Left renal pelvis (tissue), 4 donors: ENCODE measurements at regions not wholly inside any gene's neighbourhood (a gene's known extent, or its start where the extent isn't known, plus 50 kb on each side); places are given as distances from the start of the nearest gene placed in this dataset.
"Not testable (repeated sequence)": the region's sequence is repeated elsewhere in the genome, so short reads cannot be mapped to it uniquely, and the experiment has no call there.

Source experiments
- DNase-seq, 4 donors: peaks; one replicate each; pipeline ENCODE4 v3.0.0-alpha.2; 2013; ENCODE audit warnings: low read depth in 4 of 4, low spot score in 3 of 4

DNA sequence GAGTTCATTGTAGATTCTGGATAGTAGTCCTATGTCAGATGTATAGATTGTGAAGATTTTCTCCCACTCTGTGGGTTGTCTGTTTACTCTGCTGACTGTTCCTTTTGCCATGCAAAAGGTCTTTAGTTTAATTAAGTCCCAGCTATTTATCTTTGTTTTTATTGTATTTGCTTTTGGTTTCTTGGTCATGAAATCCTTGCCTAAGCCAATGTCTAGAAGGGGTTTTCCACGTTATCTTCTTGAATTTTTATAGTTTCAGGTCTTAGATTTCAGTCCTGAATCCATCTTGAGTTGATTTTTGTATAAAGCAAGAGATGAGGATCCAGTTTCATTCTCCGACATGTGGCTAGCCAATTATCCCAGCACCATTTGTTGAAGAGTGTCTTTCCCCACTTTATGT, 262.1 kb upstream of the TMC3 start:
- DNase-seq: not testable (repeated sequence)

DNA sequence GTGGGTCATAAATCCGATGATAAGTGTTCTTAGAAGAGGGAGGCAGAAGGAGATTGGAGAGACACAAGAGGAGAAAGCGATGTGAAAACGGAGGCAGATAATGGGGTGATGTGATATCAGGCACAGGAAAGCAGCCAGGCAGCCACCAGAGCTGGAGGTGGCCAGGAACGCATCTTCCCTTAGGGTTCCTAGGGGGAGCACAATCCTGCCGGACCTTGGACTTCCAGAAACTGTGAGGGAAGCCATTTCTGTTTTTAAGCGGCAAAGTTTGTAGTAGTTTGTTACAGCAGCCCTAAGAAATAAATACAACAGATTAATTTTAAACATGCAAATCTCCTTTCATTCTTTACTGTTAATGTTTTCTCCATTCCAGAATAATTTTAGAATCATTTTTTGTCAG, 259.9 kb upstream of the TMC3 start:
- no peak for DNase-seq

DNA sequence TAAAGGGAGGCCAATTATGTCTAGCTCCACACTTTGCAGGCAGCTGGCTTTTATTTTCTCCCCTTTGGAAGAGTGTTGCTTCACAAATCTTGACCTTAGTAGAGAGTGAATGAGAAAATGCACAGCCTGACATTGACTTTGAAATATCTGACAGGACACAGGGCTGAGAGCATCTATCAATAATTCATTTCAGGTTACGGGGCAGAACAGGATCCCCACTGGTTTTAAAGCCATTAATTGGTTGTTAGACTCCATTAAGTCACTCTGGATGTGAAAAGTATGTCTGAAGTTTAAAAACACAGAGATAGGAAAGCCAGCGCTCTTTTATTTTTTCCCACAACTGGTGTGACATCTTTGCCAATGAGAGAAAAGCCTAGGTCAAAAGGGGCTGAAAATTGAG, 251.9 kb upstream of the TMC3 start:
- no peak for DNase-seq

DNA sequence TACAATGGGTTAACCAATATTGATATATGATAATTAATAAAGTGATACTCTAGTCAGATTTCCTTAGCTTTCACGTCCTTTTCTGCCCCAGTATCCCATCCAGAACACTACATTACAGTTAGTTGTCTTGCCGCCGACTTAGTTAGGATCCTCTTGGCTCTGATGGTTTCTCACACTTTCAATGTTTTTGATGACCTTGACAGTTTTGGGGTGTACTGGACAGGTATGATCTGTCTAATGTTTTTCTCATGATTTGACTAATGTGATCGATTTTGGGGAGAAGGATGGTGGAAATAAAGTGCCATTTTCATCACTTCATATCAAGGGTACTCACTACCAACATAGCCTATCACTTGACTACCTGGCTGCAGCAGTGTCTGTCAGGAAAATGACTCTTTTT, 245.0 kb upstream of the TMC3 start:
- no peak for DNase-seq

DNA sequence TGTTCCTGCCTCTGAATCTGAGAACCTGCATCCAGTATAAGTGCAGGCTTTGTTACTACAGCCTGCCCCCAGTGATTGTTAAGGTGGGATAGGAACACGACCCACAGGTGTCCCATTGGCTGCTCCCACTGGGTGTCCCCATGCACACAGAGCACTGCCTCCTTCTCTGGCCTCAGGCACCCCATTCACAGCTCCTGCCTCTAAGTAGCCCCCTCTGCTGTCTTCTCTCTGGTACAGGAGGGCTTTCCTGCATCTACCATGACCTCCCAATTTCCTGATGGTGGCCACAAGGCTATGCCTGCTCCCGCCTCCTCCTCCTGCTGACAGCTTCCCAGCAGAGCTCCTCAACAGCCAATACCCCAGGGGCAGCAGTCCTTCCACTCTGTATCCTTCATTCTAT, 238.6 kb upstream of the TMC3 start:
- DNase-seq: no peak

DNA sequence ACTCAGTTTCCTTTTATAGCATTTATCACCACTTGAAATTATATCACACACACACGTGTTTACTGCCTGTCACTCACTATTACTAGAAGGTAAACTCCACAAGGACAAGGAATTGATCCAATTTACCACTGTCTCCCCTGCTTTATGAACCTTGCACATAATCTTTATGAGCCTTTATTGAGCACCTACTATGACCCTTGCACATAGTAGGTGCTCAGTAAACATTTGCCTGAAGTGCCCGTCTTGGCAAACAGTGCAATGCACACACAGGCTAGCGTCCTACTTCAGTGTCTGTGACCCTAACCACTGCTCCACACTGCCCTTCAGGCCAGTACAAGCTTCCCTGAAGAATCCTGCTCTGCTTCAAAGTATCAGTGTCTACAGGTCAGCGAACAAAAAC, 237.7 kb upstream of the TMC3 start:
- no peak for DNase-seq

DNA sequence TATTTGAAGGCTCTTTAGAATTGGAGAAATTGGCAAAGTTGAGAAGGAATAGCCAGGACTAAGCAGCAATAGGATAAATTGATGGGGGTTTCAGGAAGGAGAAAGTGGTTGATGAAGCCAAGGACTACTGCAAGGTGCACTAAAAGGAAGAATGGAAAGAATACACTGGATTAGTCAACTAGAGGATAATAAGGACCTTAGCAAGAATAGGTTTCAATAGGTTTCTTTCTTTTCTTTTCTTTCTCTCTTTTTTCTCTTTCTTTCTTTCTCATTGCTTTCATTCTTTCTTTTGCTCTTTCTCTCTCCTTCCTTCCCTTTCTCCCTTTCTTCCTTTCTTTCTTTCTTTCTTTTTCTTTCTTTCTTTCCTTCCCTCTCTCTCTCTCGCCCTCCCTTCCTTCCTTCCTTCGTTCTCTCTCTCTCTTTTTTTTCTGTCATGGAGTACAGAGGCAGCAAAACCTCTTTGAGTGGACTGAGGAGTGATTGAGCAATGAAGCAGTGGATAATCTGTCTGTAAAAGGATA, 234.4 kb upstream of the TMC3 start:
- no peak for DNase-seq

DNA sequence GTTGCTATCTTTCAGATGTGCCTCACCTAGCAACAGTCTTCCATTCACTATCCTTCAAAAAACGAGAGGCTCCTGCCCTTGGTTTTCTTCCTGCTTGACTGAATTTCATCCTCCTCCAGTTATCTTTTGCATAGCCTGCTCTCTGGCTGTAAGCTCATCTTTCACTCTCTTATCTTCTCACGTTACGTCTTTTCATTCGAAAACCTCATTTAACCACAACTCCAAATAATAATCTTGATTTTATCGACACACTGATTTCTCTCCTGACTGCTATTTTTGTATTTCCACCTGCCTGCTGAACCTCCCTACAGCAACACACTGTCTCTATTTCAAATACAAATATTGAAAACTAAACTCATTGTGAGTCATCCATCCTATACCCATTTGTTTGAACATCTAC, 230.7 kb upstream of the TMC3 start:
- DNase-seq: no peak

DNA sequence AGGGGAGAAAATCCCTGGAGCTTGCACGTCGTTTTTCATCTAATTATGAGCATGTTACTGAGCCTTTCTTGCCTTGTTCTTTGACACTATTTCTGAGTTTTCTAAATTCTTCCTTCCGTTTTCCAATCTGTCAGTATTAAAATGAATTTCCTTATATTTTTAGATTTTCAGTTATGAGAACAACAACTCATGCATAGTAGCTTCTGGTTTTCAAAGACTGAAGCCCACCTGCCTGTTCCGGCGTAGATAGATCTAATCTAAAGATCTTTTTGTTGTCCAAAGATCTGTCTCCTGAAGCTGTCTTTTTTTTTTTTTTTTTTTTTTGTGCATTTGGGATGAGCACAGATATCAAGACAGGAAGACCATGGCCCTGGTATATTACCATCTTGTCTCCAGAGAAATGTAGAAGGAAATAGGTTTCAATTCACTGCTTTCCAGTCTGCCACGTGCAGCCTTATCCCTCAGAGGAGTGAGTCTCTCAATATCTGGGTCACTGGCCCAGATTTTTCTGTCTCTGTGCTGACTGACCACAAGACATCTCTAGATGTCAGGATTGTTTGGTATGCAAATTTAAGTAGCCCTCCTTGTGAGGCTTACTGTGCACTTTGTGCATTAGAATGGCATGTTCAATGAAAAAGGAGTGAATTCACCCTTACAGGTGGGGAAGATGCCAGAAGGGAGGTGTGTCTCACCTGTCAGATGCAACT, 222.3 kb upstream of the TMC3 start:
- DNase-seq: no peak

DNA sequence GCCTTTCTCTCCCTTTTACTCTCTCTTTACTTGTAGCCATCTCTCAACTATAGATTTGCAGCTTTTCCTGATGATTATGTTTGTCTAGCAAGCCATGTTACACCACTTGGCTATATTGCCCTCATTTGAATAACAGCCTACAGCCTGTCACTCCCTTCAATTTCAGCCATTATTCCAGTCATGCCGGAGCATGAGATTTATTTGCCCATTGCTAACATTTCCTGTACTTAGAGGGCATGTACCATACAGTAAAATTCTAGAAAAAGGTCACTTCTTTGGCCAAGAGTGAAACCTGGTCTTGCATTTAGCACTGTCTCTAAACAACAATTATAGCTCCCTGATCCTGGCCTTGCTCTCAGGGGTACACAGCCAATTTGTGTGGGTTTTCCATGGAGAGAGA, 221.7 kb upstream of the TMC3 start:
- no peak for DNase-seq

DNA sequence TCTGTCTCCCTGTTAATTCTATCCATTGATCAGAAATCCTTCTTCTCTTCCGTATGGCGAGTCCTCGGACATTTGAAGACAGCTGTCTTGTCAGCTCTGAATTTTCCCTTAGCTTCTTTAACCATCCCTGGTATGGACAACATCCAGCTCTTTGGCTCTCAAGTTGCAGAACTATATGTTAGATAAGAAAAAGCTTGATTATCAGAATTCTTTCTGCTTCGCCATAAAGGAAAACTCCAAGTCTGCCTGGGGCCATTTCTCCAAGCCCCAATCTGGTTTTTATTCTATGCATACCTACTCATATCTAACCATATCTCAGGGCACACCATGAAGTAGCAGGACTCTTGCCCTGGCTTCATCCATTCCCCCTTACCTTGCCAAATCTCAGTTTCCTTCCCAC, 215.7 kb upstream of the TMC3 start:
- no peak for DNase-seq

DNA sequence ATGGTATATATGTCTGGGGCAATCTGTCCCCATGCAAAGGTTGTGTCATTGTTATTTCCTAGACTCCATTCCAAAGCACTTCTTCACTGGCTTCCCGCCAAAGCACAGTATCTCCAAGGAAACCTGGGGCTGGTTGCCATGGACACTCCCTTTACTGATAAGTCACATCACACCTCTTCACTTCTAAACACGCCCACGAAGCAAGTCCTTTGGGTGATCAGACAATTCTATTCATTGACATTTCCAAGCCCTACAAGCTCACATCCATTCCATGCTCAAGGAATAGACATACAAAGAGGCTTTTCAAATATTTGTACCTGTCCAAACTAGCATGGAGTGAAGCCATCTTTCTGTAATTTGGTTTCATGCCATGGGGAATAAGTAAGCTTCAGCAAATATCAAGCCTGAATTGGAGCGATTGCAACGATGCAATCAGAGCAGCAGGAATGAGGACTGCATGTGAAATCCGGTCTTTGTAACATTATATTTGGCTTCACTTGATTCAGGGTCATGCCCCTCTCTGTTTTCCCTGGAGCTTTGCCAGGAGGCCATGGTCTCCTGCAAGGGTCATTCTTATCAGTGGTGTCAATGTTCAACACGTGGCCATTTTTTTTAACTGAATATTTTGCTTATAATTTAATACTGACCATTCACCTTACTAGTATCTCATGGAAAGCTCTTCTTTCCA, 201.6 kb upstream of the TMC3 start:
- no peak for DNase-seq

DNA sequence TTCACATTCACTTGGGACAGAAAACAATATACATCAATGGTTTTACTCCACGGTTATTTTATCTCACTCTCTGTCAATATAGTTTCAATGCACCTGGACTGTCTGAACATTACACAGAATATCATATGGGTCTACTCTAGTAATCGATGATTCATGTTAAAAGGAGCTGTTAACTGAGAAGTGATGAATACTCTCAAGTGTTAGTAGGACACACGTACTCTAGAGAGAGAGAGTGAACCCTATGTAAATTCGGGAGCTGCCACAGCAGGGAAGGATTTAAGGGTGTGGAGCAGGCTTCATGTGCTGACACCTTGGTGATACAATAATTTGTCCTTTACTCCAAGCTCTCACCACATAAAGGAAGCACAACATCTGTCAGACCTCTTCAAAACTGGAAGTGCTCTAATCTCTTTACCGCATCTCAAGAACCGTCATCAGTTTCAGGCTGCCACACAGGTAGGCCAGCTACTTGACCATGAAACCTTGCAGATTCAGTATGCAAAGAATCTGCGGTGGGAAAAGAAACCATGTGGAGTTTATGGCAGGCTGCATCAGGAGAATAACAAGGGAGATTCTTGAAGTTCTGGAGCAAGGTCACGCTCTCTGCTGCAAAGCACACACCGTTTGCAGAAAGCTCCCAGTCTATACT, 199.2 kb upstream of the TMC3 start:
- DNase-seq: no peak

DNA sequence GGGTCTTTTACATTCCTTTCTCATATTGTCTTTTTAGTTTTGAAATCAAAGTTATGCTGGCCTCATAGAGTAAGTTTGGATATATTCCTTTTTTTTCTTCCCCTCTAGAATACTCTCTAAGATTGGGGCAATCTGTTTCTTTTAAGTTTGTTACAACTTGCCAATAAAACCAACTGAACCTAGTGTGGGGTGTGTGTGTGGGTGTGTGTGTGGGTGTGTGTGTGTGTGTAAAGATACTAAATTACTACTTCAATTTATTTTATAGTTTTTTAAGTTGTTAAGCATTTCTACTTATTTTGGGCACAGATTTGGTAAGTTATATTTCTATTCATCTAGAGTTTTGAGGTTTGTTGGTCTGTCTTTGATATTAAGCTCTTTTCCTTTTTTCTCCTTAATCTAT, 198.2 kb upstream of the TMC3 start:
- no peak for DNase-seq

DNA sequence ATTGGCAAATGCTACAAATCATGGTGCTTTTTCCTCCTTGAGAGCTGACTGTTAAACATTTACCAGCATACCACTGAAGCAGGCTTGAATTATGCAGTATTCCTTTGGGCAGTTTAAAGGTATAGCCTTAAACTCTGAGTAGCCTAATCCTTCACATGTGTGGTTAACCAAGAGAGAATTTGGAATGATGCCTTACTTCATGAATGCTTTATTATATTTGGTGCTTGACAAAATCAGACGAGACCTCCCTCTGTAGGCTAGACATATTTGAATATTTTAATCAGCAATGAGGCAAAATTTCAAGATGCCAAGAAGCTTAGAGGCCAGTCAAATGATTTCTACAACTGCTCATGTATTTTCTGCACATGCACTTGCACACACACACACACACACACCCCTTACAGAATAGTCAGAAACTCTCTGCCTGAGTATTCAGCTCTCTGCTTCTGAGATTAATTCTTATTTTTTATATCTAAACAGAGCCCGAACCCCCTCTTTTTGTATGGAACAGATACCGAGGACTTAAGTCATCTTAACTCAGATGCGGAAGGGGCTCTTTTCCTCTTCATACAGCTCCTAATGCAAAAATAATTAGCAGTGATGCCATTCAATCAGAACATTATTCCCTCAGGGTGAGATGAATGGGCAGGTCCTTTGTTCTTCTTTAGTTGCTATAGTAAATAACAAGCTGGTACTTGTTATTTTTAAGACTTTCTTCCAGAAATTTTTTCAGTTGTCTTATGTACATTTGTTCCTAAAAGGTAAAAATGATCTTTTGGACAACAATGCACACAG, 195.5 kb upstream of the TMC3 start:
- no peak for DNase-seq

DNA sequence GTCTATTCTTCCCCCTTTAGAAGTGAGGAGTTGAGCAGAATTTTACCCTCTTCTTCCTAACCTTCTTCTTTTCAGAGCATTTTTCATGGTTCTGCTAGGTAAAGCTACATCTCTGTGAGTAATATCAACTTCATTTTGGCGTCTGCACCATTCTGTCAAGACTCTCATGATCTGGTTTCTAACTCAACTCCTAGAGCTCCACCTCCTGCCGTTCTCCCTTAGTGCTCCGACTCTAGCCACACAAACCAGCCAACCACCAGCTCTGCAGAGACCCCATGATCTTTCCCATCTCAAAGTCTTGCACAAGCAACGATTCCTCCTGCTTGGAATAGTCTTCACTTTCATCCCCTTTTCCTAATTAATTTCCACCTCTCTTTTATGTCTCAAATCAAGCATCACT, 193.9 kb upstream of the TMC3 start:
- DNase-seq: no peak

DNA sequence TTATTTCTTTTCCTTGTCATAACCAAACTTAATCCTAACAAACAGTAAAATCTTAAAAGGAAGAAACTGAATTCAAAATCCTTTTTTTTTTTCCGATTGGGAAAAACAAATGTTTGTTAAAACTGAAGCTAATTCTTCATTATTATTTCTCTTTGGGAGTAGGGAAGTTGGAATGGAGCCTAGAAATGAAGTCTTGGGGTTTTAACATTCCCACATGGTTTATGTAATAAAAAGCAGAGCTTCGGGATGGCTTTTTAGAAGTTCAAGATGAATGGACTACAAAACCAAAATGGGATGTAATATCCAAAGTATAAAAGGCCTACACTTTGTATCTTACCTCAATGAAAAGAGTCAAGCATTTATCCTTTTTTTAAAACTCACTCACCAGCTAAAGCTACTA, 189.0 kb upstream of the TMC3 start:
- DNase-seq: peak in 1 of 4 donors; percentile 8

DNA sequence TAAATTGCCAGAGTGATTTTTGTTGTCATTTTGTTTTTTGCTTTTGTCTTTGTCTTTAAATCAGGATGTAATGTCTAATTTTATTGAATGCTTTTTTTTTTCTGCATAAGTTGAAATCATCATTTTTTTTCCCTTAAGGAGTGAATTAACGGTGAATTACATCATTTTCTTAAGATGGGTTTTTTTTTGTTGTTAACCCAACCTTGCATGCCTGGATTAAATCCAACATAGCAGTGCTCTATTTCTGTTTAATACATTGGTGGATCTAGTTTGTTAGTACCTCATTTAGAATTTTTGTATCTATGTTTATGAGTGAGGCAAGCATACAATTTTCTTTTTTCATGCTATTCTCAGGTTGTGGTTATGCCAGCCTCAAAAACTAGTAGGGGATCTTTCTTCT, 186.4 kb upstream of the TMC3 start:
- DNase-seq: no peak

DNA sequence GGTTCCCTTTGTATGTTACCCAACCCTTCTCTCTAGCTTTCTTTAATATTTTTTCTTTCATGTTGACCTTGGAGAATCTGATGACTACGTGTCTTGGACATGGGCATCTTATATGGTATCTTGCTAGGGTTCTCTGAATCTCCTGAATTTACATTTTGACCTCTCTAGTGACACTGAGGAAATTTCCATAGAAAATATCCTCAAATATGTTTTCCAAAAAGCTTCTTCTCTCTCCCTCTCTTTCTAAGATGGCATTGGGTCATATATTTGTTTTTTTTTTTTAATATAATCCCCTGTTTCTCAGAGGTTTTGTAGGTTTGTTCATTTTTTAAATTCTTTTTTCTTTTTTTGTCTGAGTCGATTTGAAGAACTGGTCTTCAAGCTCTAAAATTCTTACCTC, 184.0 kb upstream of the TMC3 start:
- DNase-seq: no peak

DNA sequence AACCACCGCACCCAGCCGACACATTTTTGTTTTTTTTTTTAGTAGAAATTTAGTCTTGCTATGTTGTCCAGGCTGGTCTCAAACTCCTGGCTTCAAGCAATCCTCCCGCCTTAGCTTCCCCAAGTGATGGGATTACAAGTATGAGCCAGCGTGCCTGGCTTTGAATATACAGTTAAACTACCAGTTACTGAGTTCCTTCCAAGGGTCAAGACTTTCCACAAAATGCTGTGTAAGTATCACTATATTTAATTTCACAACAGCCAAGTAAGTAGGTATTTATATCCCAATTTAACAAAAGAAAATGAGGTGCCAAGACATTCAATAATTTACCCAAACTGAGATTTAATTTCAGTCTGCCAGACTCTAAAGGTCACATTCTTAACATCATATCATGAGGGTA, 181.3 kb upstream of the TMC3 start:
- no peak for DNase-seq
